CD8-positive, alpha-beta memory T cell (primary cell): ENCODE measurements at regions not wholly inside any gene's neighbourhood (a gene's known extent, or its start where the extent isn't known, plus 50 kb on each side); places are given as distances from the start of the nearest gene placed in this dataset.

Experiments used
- CTCF ChIA-PET: fragments of 350-600 bp; sonication (Branson Sonifier 250); formaldehyde crosslinking; loops from one replicate; lab custom pipeline; 2021; ENCODE audit warnings: antibody characterized with exemption; lab: Charles Lee
- POLR2A ChIA-PET: fragments of 350-600 bp; sonication (Branson Sonifier 250); formaldehyde crosslinking; loops from one replicate; lab custom pipeline; 2021; ENCODE audit warnings: antibody characterized with exemption; lab: Charles Lee
- DNase-seq, 5 donors: peaks; one replicate each; pipeline versions ENCODE4 v3.0.0 to v3.0.0-alpha.2; 2020 to 2022; ENCODE audit warnings: mixed read lengths in 1 of 5
- H3K27ac ChIP-seq: one replicate; pipeline ENCODE4 v1.7.0; 2013; ENCODE audit warnings: low read depth, mild to moderate bottlenecking, low read length, moderate library complexity
- H3K27me3 ChIP-seq: 2 replicates; pipeline ENCODE4 v1.7.0; 2013; ENCODE audit warnings: low read length, mild to moderate bottlenecking; ENCODE audit not compliant: insufficient read depth, poor library complexity, severe bottlenecking
- H3K36me3 ChIP-seq: 2 replicates; pipeline ENCODE4 v1.7.0; 2013; ENCODE audit warnings: mild to moderate bottlenecking, low read length, moderate library complexity; ENCODE audit not compliant: insufficient read depth
- H3K4me1 ChIP-seq: 2 replicates; pipeline ENCODE4 v1.7.0; 2013; ENCODE audit warnings: mild to moderate bottlenecking, low read length, moderate library complexity; ENCODE audit not compliant: insufficient read depth
- H3K4me3 ChIP-seq: 2 replicates; pipeline ENCODE4 v1.7.0; 2013; ENCODE audit warnings: mild to moderate bottlenecking, low read length
- H3K9me3 ChIP-seq: 2 replicates; pipeline ENCODE4 v1.7.0; 2013; ENCODE audit warnings: mild to moderate bottlenecking, low read length
- H3K27ac Mint-ChIP-seq, 8 donors: one replicate each; pipeline ENCODE4 v1.8.0; 2020 to 2021; ENCODE audit warnings: mixed read lengths in 8 of 8, mild to moderate bottlenecking in 6 of 8, inconsistent platforms in 3 of 8, moderate library complexity in 3 of 8
- H3K27me3 Mint-ChIP-seq, 2 donors: one replicate each; pipeline ENCODE4 v1.8.0; 2020 to 2021; ENCODE audit warnings: mixed read lengths in 2 of 2, mild to moderate bottlenecking in 1 of 2, moderate library complexity in 1 of 2
- H3K36me3 Mint-ChIP-seq, 3 donors: one replicate each; pipeline ENCODE4 v1.8.0; 2020 to 2021; ENCODE audit warnings: mixed read lengths in 3 of 3, inconsistent platforms in 1 of 3, mild to moderate bottlenecking in 1 of 3
- H3K4me1 Mint-ChIP-seq, 3 donors: one replicate each; pipeline ENCODE4 v1.8.0; 2020 to 2021; ENCODE audit warnings: mixed read lengths in 3 of 3, inconsistent platforms in 1 of 3, mild to moderate bottlenecking in 1 of 3
- H3K4me3 Mint-ChIP-seq, 7 donors: one replicate each; pipeline ENCODE4 v1.8.0; 2020 to 2021; ENCODE audit warnings: mixed read lengths in 7 of 7, mild to moderate bottlenecking in 6 of 7, moderate library complexity in 4 of 7, inconsistent platforms in 2 of 7
- H3K9me3 Mint-ChIP-seq, 5 donors: one replicate each; pipeline ENCODE4 v1.8.0; 2020 to 2022; ENCODE audit warnings: mixed read lengths in 5 of 5, mild to moderate bottlenecking in 3 of 5, moderate library complexity in 2 of 5, inconsistent platforms in 1 of 5

DNA sequence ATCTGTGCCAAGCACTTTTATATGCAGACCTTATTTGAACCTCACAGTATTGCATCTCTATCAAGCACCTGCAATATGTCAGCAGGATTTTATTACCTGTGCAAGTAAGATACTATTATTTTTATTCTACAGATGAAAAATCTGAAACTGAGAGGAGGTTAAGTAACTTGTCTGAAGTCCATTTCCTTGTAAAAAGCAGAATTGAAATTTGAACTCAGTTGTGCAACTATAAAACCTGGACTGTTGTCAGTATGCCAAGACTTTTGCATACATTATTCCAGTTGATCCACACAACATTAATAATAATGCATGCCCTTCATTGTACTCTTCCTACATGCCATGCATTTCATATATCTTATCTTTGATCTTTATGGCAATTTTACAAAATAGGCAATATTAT lies 82.2 kb upstream of the BRINP1 start:
- H3K9me3 Mint-ChIP-seq, result peaks cover 0 to 10% (median 3%) of the 10 kb centered on the region in 5 donors
- ChIA-PET POLR2A (no interaction called here), CTCF (no interaction called here)
- H3K27me3 Mint-ChIP-seq, result no peaks in the 10 kb centered on the region
- H3K4me3 ChIP-seq, result no peak overlapping the region
- H3K4me3 Mint-ChIP-seq, result no peak overlapping the region
- no peaks in the 10 kb centered on the region for H3K36me3 Mint-ChIP-seq
- H3K36me3 ChIP-seq, result no peaks in the 10 kb centered on the region
- DNase-seq, result no peak
- H3K9me3 ChIP-seq, result no peaks in the 10 kb centered on the region
- no peaks in the 10 kb centered on the region for H3K27me3 ChIP-seq
- no peaks in the 10 kb centered on the region for H3K4me1 Mint-ChIP-seq
- H3K4me1 ChIP-seq, result no peaks in the 10 kb centered on the region
- H3K27ac Mint-ChIP-seq, result no peak overlapping the region
- no peak overlapping the region for H3K27ac ChIP-seq

DNA sequence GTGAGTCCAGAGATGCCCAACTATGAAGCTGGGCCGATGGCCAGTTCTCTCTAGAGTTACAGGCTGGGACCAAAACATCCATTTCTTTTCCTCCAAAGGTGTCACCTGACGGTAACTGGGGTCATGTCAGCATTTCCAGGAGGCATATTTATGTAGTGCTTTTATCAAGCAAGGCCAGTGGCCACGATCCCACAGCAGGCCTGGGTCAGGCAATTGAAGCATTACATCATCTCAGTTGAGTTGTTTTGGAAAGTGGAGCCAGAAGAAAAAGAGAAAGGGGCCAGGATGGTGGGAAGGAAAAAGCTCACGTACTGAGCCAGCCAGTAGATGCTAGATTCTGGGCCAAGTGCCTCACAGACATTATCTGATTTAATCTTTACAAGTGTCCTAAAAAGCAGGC lies 73.9 kb upstream of the BRINP1 start:
- ChIA-PET CTCF (no interaction called here), POLR2A (no interaction called here)

DNA sequence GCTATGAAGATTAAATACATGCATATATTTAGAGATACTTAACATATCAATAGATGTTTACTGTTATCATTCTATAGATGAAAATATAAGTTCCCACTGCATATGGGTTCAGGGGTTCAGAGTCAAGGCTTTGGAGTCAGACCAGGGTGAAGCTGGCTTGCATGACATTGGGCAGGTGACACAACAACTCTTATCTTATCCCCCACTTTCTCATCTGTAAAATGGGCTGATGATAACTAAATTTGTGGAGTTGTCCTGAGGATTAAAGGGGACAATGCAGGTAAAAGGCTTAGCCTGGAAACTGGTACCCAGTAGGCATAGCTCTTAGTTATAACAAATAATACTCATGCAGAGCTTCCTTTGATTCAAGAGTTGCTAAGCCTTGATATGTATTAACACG lies 72.6 kb upstream of the BRINP1 start:
- ChIA-PET CTCF (no interaction called here), POLR2A (no interaction called here)
- H3K9me3 ChIP-seq, result no peaks in the 10 kb centered on the region
- Mint-ChIP-seq H3K27ac (no peak overlapping the region), H3K27me3 (peaks cover 0 to 3% of the 10 kb centered on the region in 2 donors), H3K4me3 (no peak overlapping the region), H3K4me1 (no peaks in the 10 kb centered on the region), H3K36me3 (no peaks in the 10 kb centered on the region), H3K9me3 (peaks cover 3 to 8% (median 4%) of the 10 kb centered on the region in 5 donors)
- no peaks in the 10 kb centered on the region for H3K4me1 ChIP-seq
- no peak overlapping the region for H3K4me3 ChIP-seq
- no peaks in the 10 kb centered on the region for H3K36me3 ChIP-seq
- H3K27ac ChIP-seq, result no peak overlapping the region
- DNase-seq, result no peak
- no peaks in the 10 kb centered on the region for H3K27me3 ChIP-seq

More for the DNA sequence above, 73.9 kb upstream of the BRINP1 start:
- Mint-ChIP-seq H3K36me3 (no peaks in the 10 kb centered on the region), H3K4me1 (no peaks in the 10 kb centered on the region), H3K27me3 (peaks cover 0 to 3% of the 10 kb centered on the region in 2 donors), H3K4me3 (no peak overlapping the region), H3K27ac (no peak overlapping the region), H3K9me3 (peaks cover 3 to 6% (median 4%) of the 10 kb centered on the region in 5 donors)
- no peaks in the 10 kb centered on the region for H3K27me3 ChIP-seq
- H3K4me1 ChIP-seq, result no peaks in the 10 kb centered on the region
- no peaks in the 10 kb centered on the region for H3K36me3 ChIP-seq
- H3K9me3 ChIP-seq, result no peaks in the 10 kb centered on the region
- H3K27ac ChIP-seq, result no peak overlapping the region
- no peak for DNase-seq
- H3K4me3 ChIP-seq, result no peak overlapping the region

DNA sequence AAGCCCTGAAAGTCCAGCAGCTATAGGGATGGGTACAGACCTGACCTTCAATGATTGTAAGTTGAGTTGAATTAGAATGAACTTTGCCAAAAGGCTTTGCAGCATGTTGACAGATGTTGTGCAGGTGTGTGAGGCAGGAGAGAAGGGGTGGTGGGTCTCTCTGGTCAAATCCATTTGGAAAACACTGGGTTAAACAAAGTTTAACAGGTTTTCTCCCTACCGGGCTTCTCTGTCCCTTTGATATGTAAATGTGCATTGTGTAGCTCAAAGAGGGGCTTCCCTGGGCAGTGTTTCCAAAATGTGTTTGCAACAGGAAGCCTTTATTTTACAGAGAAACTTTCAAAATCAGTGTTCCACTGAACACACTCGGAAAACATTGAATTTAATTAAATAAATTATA lies 72.1 kb upstream of the BRINP1 start:
- ChIA-PET POLR2A (no interaction called here), CTCF (no interaction called here)
- H3K4me1 Mint-ChIP-seq, result no peaks in the 10 kb centered on the region
- H3K27me3 ChIP-seq, result no peaks in the 10 kb centered on the region
- H3K4me1 ChIP-seq, result no peaks in the 10 kb centered on the region
- no peak overlapping the region for H3K27ac ChIP-seq
- H3K27ac Mint-ChIP-seq, result no peak overlapping the region
- no peak for DNase-seq
- H3K27me3 Mint-ChIP-seq, result peaks cover 0 to 3% of the 10 kb centered on the region in 2 donors
- no peaks in the 10 kb centered on the region for H3K36me3 ChIP-seq
- no peaks in the 10 kb centered on the region for H3K9me3 ChIP-seq
- H3K4me3 Mint-ChIP-seq, result no peak overlapping the region
- H3K9me3 Mint-ChIP-seq, result peaks cover 3 to 8% (median 4%) of the 10 kb centered on the region in 5 donors
- no peaks in the 10 kb centered on the region for H3K36me3 Mint-ChIP-seq
- H3K4me3 ChIP-seq, result no peak overlapping the region

DNA sequence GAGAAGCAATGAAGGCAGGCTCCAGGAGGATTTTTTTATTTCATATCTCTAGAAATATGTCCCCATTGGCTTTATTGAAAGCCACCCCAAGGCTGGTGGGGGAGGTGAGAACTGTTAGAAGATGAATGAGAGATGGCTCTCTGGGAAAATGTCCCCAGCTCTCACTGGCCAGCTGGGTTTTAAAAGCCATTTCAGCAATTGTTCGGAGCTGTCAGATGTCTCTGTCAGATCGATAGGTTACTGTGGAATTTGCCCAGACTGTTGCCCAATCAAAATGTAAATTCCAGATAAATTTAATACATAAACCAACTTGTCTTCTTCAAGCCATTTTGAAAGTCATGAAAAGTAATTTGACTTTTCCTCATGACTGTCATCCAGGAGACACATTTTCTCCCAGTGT lies 67.0 kb upstream of the BRINP1 start:
- peaks cover 2 to 6% (median 5%) of the 10 kb centered on the region in 5 donors for H3K9me3 Mint-ChIP-seq
- Histone ChIP-seq H3K27ac (no peak overlapping the region), H3K4me3 (no peak overlapping the region), H3K4me1 (no peaks in the 10 kb centered on the region), H3K27me3 (no peaks in the 10 kb centered on the region), H3K9me3 (no peaks in the 10 kb centered on the region), H3K36me3 (no peaks in the 10 kb centered on the region)
- POLR2A ChIA-PET, result no interaction called here
- H3K4me1 Mint-ChIP-seq, result no peaks in the 10 kb centered on the region
- CTCF ChIA-PET, result no interaction called here
- no peak overlapping the region for H3K4me3 Mint-ChIP-seq
- no peaks in the 10 kb centered on the region for H3K27me3 Mint-ChIP-seq
- peaks cover 0 to 3% (median 0%) of the 10 kb centered on the region in 3 donors for H3K36me3 Mint-ChIP-seq
- no peak for DNase-seq
- no peak overlapping the region for H3K27ac Mint-ChIP-seq

DNA sequence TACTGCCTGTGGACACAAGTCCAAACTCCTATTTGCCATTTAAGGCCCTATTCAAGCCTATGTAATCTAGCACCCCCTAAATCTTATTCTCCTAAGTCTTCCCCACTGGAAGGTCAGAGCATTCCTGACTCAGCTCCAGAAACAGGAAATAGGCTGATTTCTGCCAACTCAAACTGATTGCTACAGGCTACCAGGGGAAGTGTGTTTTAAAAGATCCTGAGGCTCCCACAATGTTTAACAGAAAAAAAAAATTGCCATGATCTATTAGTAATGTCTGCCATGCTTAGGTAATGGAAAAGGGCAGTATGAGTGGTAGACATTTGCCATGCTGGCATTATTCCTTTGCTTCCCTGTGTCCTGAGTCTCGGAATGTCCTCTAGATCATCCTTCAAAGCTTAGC lies 65.8 kb upstream of the BRINP1 start:
- ChIA-PET CTCF (no interaction called here), POLR2A (no interaction called here)
- H3K36me3 ChIP-seq, result no peaks in the 10 kb centered on the region
- no peaks in the 10 kb centered on the region for H3K4me1 ChIP-seq
- no peaks in the 10 kb centered on the region for H3K4me1 Mint-ChIP-seq
- no peaks in the 10 kb centered on the region for H3K9me3 ChIP-seq
- H3K9me3 Mint-ChIP-seq, result peaks cover 2 to 6% (median 6%) of the 10 kb centered on the region in 5 donors
- H3K27me3 Mint-ChIP-seq, result no peaks in the 10 kb centered on the region
- H3K4me3 ChIP-seq, result no peak overlapping the region
- no peaks in the 10 kb centered on the region for H3K27me3 ChIP-seq
- no peak for DNase-seq
- peak overlapping the region in 1 of 7 donors; percentile 44 for H3K4me3 Mint-ChIP-seq
- peaks cover 0 to 3% (median 0%) of the 10 kb centered on the region in 3 donors for H3K36me3 Mint-ChIP-seq
- no peak overlapping the region for H3K27ac ChIP-seq
- no peak overlapping the region for H3K27ac Mint-ChIP-seq

DNA sequence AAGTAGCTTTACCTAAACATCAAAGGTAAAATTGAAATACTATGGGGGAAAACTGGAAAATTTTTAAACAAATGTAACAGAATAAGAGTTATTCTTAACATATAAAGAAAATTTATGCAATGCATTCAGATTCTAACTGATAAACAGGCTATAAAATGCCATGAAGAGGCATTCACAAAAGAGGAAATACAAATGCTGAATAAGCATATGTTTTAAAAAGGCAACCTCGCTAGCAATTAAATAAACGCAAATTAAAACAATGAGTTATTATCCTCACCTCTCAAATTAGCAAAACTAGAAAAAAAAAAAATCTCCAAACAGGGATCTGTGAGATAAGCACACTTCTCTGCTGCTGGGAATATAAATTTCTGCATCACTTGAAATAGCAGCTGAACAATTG lies 63.2 kb upstream of the BRINP1 start:
- H3K27ac ChIP-seq, result no peak overlapping the region
- no peak overlapping the region for H3K27ac Mint-ChIP-seq
- no peaks in the 10 kb centered on the region for H3K9me3 ChIP-seq
- H3K4me1 Mint-ChIP-seq, result no peaks in the 10 kb centered on the region
- DNase-seq, result no peak
- no peaks in the 10 kb centered on the region for H3K27me3 ChIP-seq
- peaks cover 2 to 9% (median 4%) of the 10 kb centered on the region in 5 donors for H3K9me3 Mint-ChIP-seq
- CTCF ChIA-PET, result no interaction called here
- H3K4me3 Mint-ChIP-seq, result no peak overlapping the region
- no peak overlapping the region for H3K4me3 ChIP-seq
- H3K36me3 ChIP-seq, result no peaks in the 10 kb centered on the region
- no peaks in the 10 kb centered on the region for H3K27me3 Mint-ChIP-seq
- H3K4me1 ChIP-seq, result no peaks in the 10 kb centered on the region
- H3K36me3 Mint-ChIP-seq, result peaks cover 0 to 5% (median 0%) of the 10 kb centered on the region in 3 donors
- POLR2A ChIA-PET, result no interaction called here

DNA sequence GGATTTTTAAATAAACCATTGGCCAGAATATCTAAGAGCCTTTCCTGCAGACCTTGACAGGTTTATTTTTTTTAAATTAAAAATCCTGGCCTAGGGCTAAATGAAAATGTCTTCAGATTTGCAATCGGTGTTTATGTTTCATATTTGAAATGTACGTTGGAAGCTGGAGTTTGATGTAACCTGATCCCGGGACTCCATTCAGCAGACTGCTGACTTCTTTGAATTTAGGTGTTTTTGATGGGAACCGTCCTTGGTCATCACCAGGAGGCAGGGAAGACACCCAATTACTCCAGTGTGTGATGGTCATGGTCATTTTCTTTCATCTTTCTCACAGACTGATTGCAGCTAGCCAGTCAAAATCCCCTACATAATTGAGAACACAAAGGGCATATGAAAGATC lies 60.1 kb upstream of the BRINP1 start:
- Histone ChIP-seq H3K27me3 (no peaks in the 10 kb centered on the region), H3K4me3 (no peak overlapping the region), H3K36me3 (no peaks in the 10 kb centered on the region), H3K9me3 (no peaks in the 10 kb centered on the region), H3K4me1 (no peaks in the 10 kb centered on the region), H3K27ac (no peak overlapping the region)
- Mint-ChIP-seq H3K27ac (no peak overlapping the region), H3K4me3 (no peak overlapping the region), H3K4me1 (no peaks in the 10 kb centered on the region), H3K9me3 (peaks cover 2 to 9% (median 7%) of the 10 kb centered on the region in 5 donors), H3K36me3 (peaks cover 0 to 5% (median 0%) of the 10 kb centered on the region in 3 donors), H3K27me3 (no peaks in the 10 kb centered on the region)
- CTCF ChIA-PET, result no interaction called here
- DNase-seq, result no peak
- POLR2A ChIA-PET, result no interaction called here

DNA sequence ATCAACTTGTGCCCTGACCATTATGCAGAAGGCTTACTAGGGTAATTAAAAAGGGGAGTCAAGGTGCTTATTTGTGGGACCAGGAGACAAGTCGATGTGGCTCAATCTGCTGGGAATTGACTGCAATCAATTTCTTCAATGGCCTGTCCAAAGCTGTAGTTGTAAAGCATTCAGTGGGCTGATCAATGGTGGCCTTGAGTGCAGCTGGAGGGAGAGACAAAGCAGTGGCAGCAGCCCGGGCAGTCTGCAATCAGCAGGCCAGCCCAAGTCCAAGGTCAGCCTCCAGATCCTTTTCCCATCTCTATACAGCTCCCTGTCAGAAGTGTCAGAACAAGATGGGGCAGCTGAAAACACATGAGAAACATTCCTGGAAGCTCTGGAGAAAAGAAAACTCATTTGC lies 51.0 kb upstream of the BRINP1 start:
- H3K9me3 ChIP-seq, result no peaks in the 10 kb centered on the region
- no peak overlapping the region for H3K4me3 ChIP-seq
- no peaks in the 10 kb centered on the region for H3K4me1 ChIP-seq
- H3K27me3 ChIP-seq, result no peaks in the 10 kb centered on the region
- H3K27ac ChIP-seq, result no peak overlapping the region
- no peaks in the 10 kb centered on the region for H3K27me3 Mint-ChIP-seq
- POLR2A ChIA-PET, result no interaction called here
- no peak for DNase-seq
- H3K36me3 ChIP-seq, result no peaks in the 10 kb centered on the region
- no peaks in the 10 kb centered on the region for H3K4me1 Mint-ChIP-seq
- no peaks in the 10 kb centered on the region for H3K36me3 Mint-ChIP-seq
- CTCF ChIA-PET, result no interaction called here
- no peak overlapping the region for H3K4me3 Mint-ChIP-seq
- no peak overlapping the region for H3K27ac Mint-ChIP-seq
- H3K9me3 Mint-ChIP-seq, result peaks cover 0 to 11% (median 2%) of the 10 kb centered on the region in 5 donors
